ENCODE measurements at regions not wholly inside any gene's neighbourhood (a gene's known extent, or its start where the extent isn't known, plus 50 kb on each side); places are given as distances from the start of the nearest gene placed in this dataset.

- no peaks in the 10 kb centered on the region for H4K20me1 ChIP-seq (replicated peaks in 1 of 2; ENCODE audit: control insufficient read depth in 1 of 2, insufficient read depth in 2 of 2, low read length in 2 of 2)
- H3K27me3 ChIP-seq (replicated peaks in 1 of 4; ENCODE audit: control insufficient read depth in 3 of 4, extremely low read depth in 1 of 4, insufficient read depth in 3 of 4, low read length in 3 of 4), result no peaks in the 10 kb centered on the region
- H3K4me1 ChIP-seq (replicated peaks in 1 of 4; ENCODE audit: control insufficient read depth in 3 of 4, insufficient read depth in 4 of 4, low read length in 3 of 4), result peaks cover 6 to 7% (median 6%) of the 10 kb centered on the region in 4 experiments; a peak in 5 of 7 replicates
- FAIRE-seq (no peak), DNase-seq (ENCODE audit: low read depth in 1 of 2, low spot score in 2 of 2) (no peak)
- no peak overlapping the region for H3K23ac ChIP-seq (ENCODE audit: insufficient read length)
- ChIA-PET CTCF (ENCODE audit: partially characterized antibody) (interaction anchor here (0.6 to 1.2 kb wide), 2 partner anchors 32 to 290 kb away, joined by 3 to 4 read pairs; no protein-coding TSS in a partner anchor), POLR2A (ENCODE audit: partially characterized antibody) (no interaction called here)
- H4K8ac ChIP-seq (ENCODE audit: extremely low read depth, insufficient read depth, low read length), result no peak overlapping the region
- H2BK120ac ChIP-seq (replicated peaks; ENCODE audit: low read depth, low read length), result no peak overlapping the region
- H2AK5ac ChIP-seq (ENCODE audit: low read depth, low read length), result no peak overlapping the region
- no peak overlapping the region for H2BK12ac ChIP-seq (ENCODE audit: low read depth, low read length)
- H3K4me3 ChIP-seq (ENCODE audit: extremely low read depth in 1 of 4, insufficient read depth in 2 of 4, low read depth in 3 of 4, low read length in 4 of 4), result no peak overlapping the region
- no peak overlapping the region for H2BK15ac ChIP-seq (ENCODE audit: low read length)
- no peaks in the 10 kb centered on the region for H3K79me1 ChIP-seq (ENCODE audit: low read depth, low read length)
- H3K56ac ChIP-seq (replicated peaks; ENCODE audit: insufficient read length, low read depth, low read length), result no peak overlapping the region
- H3K79me2 ChIP-seq (ENCODE audit: control insufficient read depth in 1 of 2, insufficient read depth in 2 of 2, low read length in 2 of 2), result no peaks in the 10 kb centered on the region
- no peak for TF ChIP-seq ZNF274 (IDR thresholded peaks at IDR 0.05; ENCODE audit: borderline replicate concordance, extremely low read depth, low read length)
- no peak for TF ChIP-seq SIRT6 (IDR thresholded peaks at IDR 0.05; ENCODE audit: low read length)
- TF ChIP-seq TAF7 (optimal IDR thresholded peaks at IDR 0.05; ENCODE audit: borderline replicate concordance, low read depth, low read length), result no peak
- TF ChIP-seq, protein P1, sequence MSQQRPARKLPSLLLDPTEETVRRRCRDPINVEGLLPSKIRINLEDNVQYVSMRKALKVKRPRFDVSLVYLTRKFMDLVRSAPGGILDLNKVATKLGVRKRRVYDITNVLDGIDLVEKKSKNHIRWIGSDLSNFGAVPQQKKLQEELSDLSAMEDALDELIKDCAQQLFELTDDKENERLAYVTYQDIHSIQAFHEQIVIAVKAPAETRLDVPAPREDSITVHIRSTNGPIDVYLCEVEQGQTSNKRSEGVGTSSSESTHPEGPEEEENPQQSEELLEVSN (IDR thresholded peaks at IDR 0.05), result no peak
- TF ChIP-seq CBX5 (IDR thresholded peaks at IDR 0.05; ENCODE audit: low read depth, low read length), result no peak
- TF ChIP-seq ATF3 (IDR thresholded peaks at IDR 0.05; ENCODE audit: insufficient read depth, low read depth, low read length), result no peak
- TF ChIP-seq BACH1 (IDR thresholded peaks at IDR 0.05; ENCODE audit: low read length), result no peak
- no peak for TF ChIP-seq EP300 (IDR thresholded peaks at IDR 0.05; ENCODE audit: borderline replicate concordance in 1 of 2, low read depth in 2 of 2, low read length in 2 of 2)
- no peak for TF ChIP-seq EGR1 (IDR thresholded peaks at IDR 0.05; ENCODE audit: borderline replicate concordance, low read depth, low read length)
- TF ChIP-seq RBBP5 (IDR thresholded peaks at IDR 0.05; ENCODE audit: borderline replicate concordance, low read depth, low read length), result no peak
- no peak for TF ChIP-seq RXRA (IDR thresholded peaks at IDR 0.05; ENCODE audit: insufficient read depth, low read depth, low read length)
- no peak overlapping the region for H2BK20ac ChIP-seq (ENCODE audit: low read length)
- WGBS, 2 experiments (ENCODE audit: extremely low coverage in 1 of 2, insufficient coverage in 1 of 2, insufficient read length in 1 of 2, insufficient replicate concordance in 2 of 2, low coverage in 1 of 2, low lambda C conversion rate in 2 of 2, missing lambda C conversion rate in 1 of 2), result 81% methylated on average over 1 of the region's 1 CpG; no CpG with 5 or more reads in 1 of the 2 experiments
- no peak overlapping the region for H3K4ac ChIP-seq (replicated peaks; ENCODE audit: insufficient read length, low read depth, low read length)
- no peak overlapping the region for H4K91ac ChIP-seq (replicated peaks; ENCODE audit: insufficient read length, low read length)
- H3K27ac ChIP-seq (ENCODE audit: low read depth, low read length), result no peak overlapping the region
- H3K9ac ChIP-seq (replicated peaks in 1 of 4; ENCODE audit: extremely low read depth in 1 of 4, low read depth in 3 of 4, low read length in 3 of 4), result no peak overlapping the region
- no peak overlapping the region for H3K18ac ChIP-seq (ENCODE audit: extremely low read depth, low read length)
- H2BK5ac ChIP-seq (ENCODE audit: low read depth, low read length), result no peak overlapping the region
- no peak overlapping the region for H2AFZ ChIP-seq (ENCODE audit: low read length)
- no peak overlapping the region for H3K14ac ChIP-seq (ENCODE audit: insufficient read length)
- no peaks in the 10 kb centered on the region for H3K36me3 ChIP-seq (ENCODE audit: control insufficient read depth in 2 of 4, insufficient read depth in 4 of 4, low read length in 3 of 4)
- no peak overlapping the region for H3K4me2 ChIP-seq (ENCODE audit: insufficient read depth in 1 of 2, low read depth in 2 of 2, low read length in 2 of 2)
- H3K23me2 ChIP-seq (ENCODE audit: low read depth, low read length), result no peaks in the 10 kb centered on the region
- H4K5ac ChIP-seq (ENCODE audit: insufficient read length, low read depth, low read length), result no peak overlapping the region
- no peaks in the 10 kb centered on the region; a peak in 1 of 4 replicates for H3K9me3 ChIP-seq (ENCODE audit: insufficient read depth in 2 of 2, low read depth in 1 of 2, low read length in 1 of 2)
Measured at GRCh38 chr4:114400531-114400930, 198.1 kb upstream of the UGT8 start.

Measured in H1 (cell line).